ENCODE measurements at regions not wholly inside any gene's neighbourhood (a gene's known extent, or its start where the extent isn't known, plus 50 kb on each side); places are given as distances from the start of the nearest gene placed in this dataset.

DNA sequence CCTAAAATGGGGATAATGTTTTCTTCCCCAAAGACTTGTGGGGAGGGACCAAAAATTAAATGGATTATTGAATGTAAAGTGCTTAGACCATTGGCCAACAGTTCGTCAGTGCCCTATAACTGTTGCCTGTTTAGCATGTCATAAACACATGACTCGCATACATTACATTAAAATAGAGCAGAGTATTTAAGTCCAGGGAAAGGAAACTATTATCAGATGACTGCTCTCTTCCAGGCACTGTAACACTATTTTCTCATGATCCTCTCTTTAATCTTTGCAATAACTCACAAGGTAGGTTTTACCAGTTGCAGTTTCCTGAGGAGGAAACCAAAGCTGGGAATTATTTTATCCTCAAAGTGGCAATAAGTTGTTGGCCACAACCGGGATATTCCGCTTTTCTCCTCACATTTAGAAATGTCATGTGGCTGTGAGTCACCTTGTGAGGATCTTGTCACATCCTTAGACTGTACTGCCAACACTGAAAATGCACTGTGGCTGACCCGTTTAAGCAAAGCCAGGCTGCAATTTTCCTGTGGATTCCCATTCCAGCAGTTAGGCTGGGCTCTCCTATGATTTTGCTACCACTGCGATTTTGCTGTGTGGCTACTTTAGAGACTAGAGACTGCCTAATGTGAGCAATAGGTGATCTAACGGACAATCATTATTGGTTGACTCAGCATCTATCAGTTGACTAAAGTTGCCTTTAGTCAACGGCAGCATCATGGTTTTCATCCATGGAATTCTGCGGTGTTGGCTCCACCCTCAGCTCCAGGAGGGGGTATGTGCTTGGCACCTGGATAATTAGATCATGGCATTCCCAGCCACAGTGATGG lies 58.3 kb upstream of the DHX40 start:
- no peak overlapping the region for H3K27ac Mint-ChIP-seq
- no peak overlapping the region for H3K4me3 Mint-ChIP-seq
- no peaks in the 10 kb centered on the region for H3K9me3 Mint-ChIP-seq
- peaks cover 1% of the 10 kb centered on the region for H3K27me3 Mint-ChIP-seq
- no peaks in the 10 kb centered on the region for H3K36me3 Mint-ChIP-seq
- no peaks in the 10 kb centered on the region for H3K4me1 Mint-ChIP-seq

GRCh38 chr17:59508999-59509625 lies 56.3 kb upstream of the DHX40 start:
- Mint-ChIP-seq H3K4me1 (no peaks in the 10 kb centered on the region), H3K27ac (no peak overlapping the region), H3K36me3 (no peaks in the 10 kb centered on the region), H3K4me3 (no peak overlapping the region), H3K27me3 (no peaks in the 10 kb centered on the region), H3K9me3 (no peaks in the 10 kb centered on the region)

DNA sequence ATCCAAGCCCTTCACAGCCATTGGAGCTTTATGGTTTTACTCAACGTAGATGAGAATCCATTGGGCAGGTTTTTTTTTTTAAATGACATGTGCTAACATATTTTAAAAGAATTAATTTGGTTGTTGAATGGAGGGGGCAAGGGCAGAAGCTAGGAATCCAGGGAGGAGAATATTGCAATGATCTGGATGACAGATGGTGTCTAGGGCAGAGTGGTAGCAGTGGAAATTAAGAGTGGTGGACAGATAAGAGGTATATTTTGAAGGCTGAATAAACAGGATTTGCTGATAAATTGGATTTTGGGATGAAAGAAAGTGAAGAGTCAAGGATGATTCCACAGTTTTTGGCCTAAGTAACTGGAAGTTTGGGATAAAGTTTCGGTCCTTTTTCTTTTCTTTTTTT lies 54.8 kb upstream of the DHX40 start:
- H3K27me3 Mint-ChIP-seq, result no peaks in the 10 kb centered on the region
- H3K9me3 Mint-ChIP-seq, result no peaks in the 10 kb centered on the region
- H3K27ac Mint-ChIP-seq, result no peak overlapping the region
- no peak overlapping the region for H3K4me3 Mint-ChIP-seq
- no peaks in the 10 kb centered on the region for H3K36me3 Mint-ChIP-seq
- no peaks in the 10 kb centered on the region for H3K4me1 Mint-ChIP-seq

GRCh38 chr17:59511726-59512125 lies 53.7 kb upstream of the DHX40 start:
- H3K4me3 Mint-ChIP-seq, result no peak overlapping the region
- no peaks in the 10 kb centered on the region for H3K9me3 Mint-ChIP-seq
- H3K4me1 Mint-ChIP-seq, result no peaks in the 10 kb centered on the region
- H3K36me3 Mint-ChIP-seq, result no peaks in the 10 kb centered on the region
- no peak overlapping the region for H3K27ac Mint-ChIP-seq
- H3K27me3 Mint-ChIP-seq, result no peaks in the 10 kb centered on the region

- Mint-ChIP-seq H3K4me3 (no peak overlapping the region), H3K27me3 (no peaks in the 10 kb centered on the region), H3K27ac (no peak overlapping the region), H3K9me3 (no peaks in the 10 kb centered on the region), H3K4me1 (no peaks in the 10 kb centered on the region), H3K36me3 (no peaks in the 10 kb centered on the region)
Measured at GRCh38 chr17:59512844-59513385, 52.5 kb upstream of the DHX40 start.

DNA sequence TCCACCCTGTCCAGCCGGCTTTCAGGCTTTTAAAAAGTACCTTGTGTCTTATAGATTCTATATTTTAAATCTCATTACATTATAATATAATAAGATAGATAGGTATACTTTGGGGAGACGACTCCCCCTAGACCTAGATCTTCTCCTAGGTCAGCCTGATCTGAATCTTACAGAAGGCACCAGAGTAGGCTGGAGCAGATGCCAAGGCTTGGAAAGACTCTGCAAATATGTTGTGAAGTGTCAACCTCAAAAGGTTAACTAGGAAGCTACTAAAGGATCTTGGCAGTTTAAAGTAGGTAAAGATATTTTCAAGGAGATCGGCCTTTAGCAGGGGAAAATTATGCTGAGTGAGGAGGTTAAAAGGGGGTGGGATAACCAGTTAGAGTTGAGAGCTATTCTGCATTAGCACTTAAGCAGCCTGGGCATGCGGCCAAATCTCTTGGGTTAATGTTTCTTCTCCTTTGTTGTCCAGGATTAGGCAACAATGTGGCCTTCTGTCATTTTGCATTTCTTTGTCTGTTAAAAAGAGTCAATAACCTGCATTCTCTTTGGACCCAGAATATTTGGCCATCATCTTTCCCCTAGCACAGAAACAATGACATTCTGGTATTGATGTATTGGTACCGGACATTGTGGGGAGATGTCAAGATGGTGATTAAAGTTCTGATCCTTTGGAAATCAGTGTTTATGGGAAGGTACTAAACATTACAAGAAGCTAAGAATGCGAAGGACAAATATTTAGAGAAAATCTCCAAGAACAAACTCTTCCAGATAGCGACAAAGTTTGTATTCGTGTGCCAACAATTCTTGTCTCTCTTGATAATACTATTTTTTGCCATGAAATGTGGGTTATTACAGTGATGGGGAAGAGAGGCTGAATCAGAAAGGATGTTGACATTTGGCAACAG lies 51.2 kb upstream of the DHX40 start:
- Mint-ChIP-seq H3K4me1 (no peaks in the 10 kb centered on the region), H3K4me3 (no peak overlapping the region), H3K36me3 (no peaks in the 10 kb centered on the region), H3K9me3 (no peaks in the 10 kb centered on the region), H3K27me3 (no peaks in the 10 kb centered on the region), H3K27ac (no peak overlapping the region)

Measured in activated naive CD4-positive, alpha-beta T cell treated with anti-CD3 and anti-CD28 coated beads, Interleukin-2, amount 50 U/mL, for 24 hours (primary cell).